DMS153 (cell line): ENCODE measurements at regions not wholly inside any gene's neighbourhood (a gene's known extent, or its start where the extent isn't known, plus 50 kb on each side); places are given as distances from the start of the nearest gene placed in this dataset.

Source experiments
- DNase-seq: peaks from one replicate; lab custom pipeline; 2025; lab: John Stamatoyannopoulos, UW

DNA sequence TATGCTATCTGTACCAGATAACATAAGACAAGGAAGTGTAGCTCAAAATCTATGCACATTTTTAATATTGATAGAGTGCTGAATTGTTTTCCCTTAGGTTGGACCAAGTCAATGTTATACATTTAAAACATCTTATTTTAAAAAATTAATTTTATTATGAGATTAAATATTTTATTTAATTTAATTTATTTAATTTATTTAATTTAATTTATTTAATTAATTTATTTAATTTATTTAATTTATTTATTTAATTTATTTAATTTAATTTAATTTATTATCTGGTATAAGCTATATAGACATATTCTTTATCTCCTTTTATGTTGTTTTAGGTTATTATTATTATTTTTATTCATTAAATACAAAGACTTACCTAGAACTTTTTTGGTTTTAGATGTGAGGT, 551.7 kb upstream of the LRRTM1 start:
- DNase-seq = no peak

- DNase-seq = no peak
Observed at GRCh38 chr2:80854831-80855230, 550.3 kb upstream of the LRRTM1 start.

- DNase-seq = no peak
Observed at GRCh38 chr2:80852808-80853139, 548.2 kb upstream of the LRRTM1 start.

- no peak for DNase-seq
Observed at GRCh38 chr2:80852079-80852807, 547.7 kb upstream of the LRRTM1 start.

- DNase-seq = no peak
Observed at GRCh38 chr2:80830891-80831290, 526.3 kb upstream of the LRRTM1 start.

DNA sequence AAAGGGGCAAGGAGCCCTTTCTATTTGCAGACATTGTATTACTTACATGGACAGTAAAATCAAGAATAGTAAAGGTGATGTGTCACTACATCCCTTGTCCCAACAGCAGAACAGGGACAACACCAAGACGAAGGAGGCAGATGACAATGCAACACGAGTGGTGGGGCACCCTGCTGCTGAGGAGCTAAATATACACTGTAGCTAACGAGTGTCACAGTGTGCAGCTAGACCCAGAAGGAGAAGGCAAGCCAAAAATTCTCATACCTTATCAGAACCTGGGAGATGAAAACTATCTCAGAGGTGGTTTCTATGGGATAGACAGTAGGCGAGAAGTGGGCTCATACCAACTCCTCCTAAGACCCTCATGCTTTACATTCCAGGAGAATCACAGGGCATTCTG, 518.4 kb upstream of the LRRTM1 start:
- no peak for DNase-seq

DNA sequence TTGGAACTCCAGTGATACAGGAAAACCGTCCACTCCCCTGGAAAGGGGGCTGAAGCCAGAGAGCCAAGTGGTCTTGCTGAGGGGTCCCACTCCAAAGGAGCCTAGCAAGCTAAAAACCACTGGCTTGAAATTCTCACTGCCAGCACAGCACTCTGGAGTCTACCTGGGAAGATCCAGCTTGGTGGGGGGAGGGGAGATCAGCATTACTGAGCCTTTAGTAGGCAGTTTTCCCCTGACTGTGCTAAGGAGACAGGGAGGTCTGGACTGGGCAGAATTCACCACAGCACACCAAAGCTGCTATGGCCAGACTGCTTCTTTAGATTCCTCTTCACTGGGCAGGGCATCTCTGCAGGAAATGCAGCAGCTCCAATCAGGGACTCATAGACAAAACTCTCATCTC, 510.7 kb upstream of the LRRTM1 start:
- no peak for DNase-seq

GRCh38 chr2:80786584-80786983, 482.0 kb upstream of the LRRTM1 start:
- DNase-seq = no peak

DNA sequence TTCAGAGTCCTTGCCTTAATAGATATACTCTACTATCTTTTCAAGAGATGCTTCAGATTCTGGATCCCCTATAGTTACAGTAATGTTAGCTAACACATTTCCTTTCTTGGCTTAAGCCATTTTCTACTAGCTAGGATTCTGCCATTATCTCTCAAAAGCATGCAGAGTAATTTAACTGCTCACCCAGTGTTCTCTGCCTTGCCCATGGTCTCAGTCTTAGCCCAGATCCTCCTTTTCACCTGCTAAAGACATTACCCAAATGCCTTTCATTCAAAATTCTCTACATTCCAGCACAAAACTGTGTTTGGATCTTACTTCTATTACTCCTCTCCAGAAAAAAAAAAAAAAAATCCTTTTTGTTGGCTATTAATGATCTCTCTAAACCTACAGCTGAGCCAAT, 474.2 kb upstream of the LRRTM1 start:
- no peak for DNase-seq

GRCh38 chr2:80748592-80748991, 444.0 kb upstream of the LRRTM1 start:
- DNase-seq = no peak

DNA sequence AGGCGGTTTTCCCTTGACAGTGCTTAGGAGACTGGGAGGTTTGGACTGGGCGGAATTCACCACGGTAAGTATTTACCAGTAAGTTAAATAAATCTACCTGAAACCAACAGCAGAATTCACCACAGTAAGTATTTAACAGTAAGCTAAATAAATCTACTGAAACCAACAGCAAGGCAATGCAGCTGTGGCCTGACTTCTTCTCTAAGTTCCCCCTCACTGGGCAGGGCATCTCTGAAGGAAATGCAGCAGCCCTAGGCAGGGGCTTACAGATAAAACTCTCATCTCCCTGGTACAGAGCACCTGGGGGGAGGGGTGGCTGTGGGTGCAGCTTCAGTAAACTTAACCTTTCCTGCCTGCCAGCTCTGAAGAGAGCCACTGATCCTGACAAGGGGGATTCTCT, 432.5 kb upstream of the LRRTM1 start:
- no peak for DNase-seq

DNA sequence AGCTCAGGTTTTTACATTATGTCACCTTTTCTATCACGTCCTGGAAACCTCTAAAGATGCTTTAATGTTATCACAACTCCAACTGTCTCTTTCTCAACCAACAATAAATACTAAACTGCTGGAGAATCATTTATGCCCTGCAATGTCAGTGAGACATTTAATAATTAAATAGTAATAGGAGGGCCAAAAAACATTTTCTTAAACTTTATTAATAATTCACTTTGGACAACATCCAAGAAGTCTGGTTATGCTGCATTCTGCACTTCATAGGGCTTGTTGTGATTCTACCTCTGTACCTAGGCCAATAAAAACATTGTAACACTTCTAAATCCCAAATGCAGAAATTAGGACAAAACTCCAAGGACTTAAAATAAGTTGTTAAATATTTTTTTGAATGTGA, 420.4 kb upstream of the LRRTM1 start:
- DNase-seq = no peak

DNA sequence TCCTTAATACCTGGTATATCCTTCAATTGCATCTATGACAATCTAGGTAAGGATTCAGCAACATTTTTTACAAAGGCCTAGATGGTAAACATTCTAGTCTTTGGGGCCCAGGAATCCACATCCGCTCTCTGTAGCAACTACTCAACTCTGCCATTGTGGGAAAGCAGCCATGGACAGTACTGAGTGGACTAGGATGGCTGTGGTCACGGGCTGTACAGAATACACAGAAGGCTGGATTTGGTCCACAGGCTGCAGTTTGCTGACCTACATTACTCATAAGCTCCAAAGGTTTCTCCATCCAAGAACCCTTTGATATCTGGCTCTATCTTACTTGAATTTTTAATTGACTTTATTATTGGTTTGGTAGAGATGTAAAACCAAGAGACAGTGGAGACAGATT, 418.3 kb upstream of the LRRTM1 start:
- DNase-seq = no peak

GRCh38 chr2:80719607-80720006, 415.1 kb upstream of the LRRTM1 start:
- DNase-seq = no peak

GRCh38 chr2:80715433-80715832, 410.9 kb upstream of the LRRTM1 start:
- DNase-seq = no peak

DNA sequence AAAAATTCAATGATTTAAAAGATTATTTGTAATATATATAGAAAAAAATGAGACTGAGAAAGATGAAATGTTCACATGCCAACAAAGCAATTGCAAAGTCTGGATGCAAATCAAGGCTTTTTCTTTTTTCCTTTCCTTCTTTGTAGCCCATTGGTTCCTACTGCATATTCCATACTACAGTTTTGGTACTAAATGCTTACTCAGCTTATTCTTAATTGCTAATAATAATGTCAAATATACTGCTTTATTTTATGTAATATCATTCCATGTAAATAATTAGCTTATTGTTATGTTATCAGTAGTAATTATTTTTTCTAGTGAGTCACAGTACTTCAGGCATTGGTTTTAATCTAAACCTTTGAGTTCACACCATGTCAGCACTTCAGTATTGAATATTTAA, 407.4 kb upstream of the LRRTM1 start:
- no peak for DNase-seq

- DNase-seq = no peak
Observed at GRCh38 chr2:80706951-80707350, 402.4 kb upstream of the LRRTM1 start.

DNA sequence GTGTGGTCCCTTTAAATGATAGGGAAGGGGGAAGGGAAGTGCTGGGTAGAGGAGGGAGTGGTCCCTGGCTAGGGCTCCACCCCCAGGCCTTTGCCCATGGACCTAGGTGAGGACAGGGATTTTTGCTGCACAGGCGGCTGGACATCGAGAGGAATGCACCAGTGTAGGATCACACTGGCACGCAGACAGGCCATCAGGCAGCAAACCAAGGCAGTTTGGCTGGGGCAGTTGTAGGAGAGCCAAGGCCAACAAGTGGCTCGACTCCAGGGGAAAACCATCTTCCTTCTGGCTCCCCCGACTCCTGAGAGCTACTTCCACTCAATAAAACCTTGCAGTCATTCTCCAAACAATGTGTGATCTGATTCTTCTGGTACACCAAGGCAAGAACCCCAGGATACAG, 402.0 kb upstream of the LRRTM1 start:
- DNase-seq = no peak

- DNase-seq = no peak
Observed at GRCh38 chr2:80703532-80703931, 399.0 kb upstream of the LRRTM1 start.

- DNase-seq = no peak
Observed at GRCh38 chr2:80700961-80701360, 396.4 kb upstream of the LRRTM1 start.
